HCT116 (cell line): ENCODE measurements at regions not wholly inside any gene's neighbourhood (a gene's known extent, or its start where the extent isn't known, plus 50 kb on each side); places are given as distances from the start of the nearest gene placed in this dataset.

ENCODE experiments used
- ATAC-seq: fragments of 200-7000 bp; cut with Tn5 transposase; 2 replicates; pipeline ENCODE4 v1.9.1; 2020; ENCODE audit warnings: mild to moderate bottlenecking, moderate library complexity
- BruUV-seq: library from RNA; stranded (reverse); fragments of 400-500 nt; replicated peaks from 2 replicates; lab custom pipeline; 2021; lab: Mats Ljungman, UMichigan
- CTCF ChIA-PET: fragments of 300-600 bp; sonication (Branson Sonifier 250); formaldehyde crosslinking; loops from one replicate; lab custom pipeline; 2021; ENCODE audit warnings: antibody characterized with exemption; lab: Charles Lee
- POLR2A ChIA-PET: fragments of 300-600, 350-600 bp; sonication (Branson Sonifier 250); formaldehyde crosslinking; loops from one replicate; lab custom pipeline; 2021; ENCODE audit warnings: antibody characterized with exemption; lab: Charles Lee
- RAD21 ChIA-PET, 2 experiments: fragments of 300-600 bp; sonication (Branson Sonifier 250); formaldehyde crosslinking; loops; one replicate each; lab custom pipeline; 2023; ENCODE audit warnings: low total read pairs in 2 of 2; ENCODE audit not compliant: uncharacterized antibody in 2 of 2, unreplicated experiment in 2 of 2, low non-redundant PET in 1 of 2; lab: Charles Lee
- DNase-seq: peaks from one replicate; pipeline ENCODE4 v3.0.0-alpha.2; 2010; ENCODE audit warnings: low read depth, low spot score
- H2AFZ ChIP-seq: fragments of 200-600 bp; shearing (Covaris generic), sonication (generic); 2 replicates; pipeline ENCODE4 v1.6.1; 2017; ENCODE audit warnings: low read depth, mixed run types, mixed read lengths, antibody characterized with exemption, low read length; ENCODE audit not compliant: poor library complexity, severe bottlenecking
- H3K27ac ChIP-seq: 2 replicates; pipeline ENCODE4 v1.5.1; 2012; ENCODE audit warnings: low read depth, low read length
- H3K27me3 ChIP-seq: fragments of 200-600 bp; sonication (generic); 2 replicates; pipeline ENCODE4 v1.6.1; 2016; ENCODE audit warnings: mixed run types, low read length, mixed read lengths; ENCODE audit not compliant: insufficient read depth
- H3K36me3 ChIP-seq, 2 experiments: fragments of 200-500 bp in 1 of 2; fragments of 200-600 bp in 1 of 2; sonication (Bioruptor generic) in 1 of 2; sonication (generic) in 1 of 2; 2 replicates each; pipeline versions ENCODE4 v1.5.1 to v1.6.1; 2014 to 2016; ENCODE audit warnings: low read length in 2 of 2, inconsistent platforms in 1 of 2, mixed read lengths in 1 of 2, mixed run types in 1 of 2; ENCODE audit not compliant: insufficient read depth in 2 of 2, control insufficient read depth in 1 of 2
- H3K4me1 ChIP-seq, 2 experiments: fragments of 200-600 bp in 1 of 2; sonication (generic) in 1 of 2; 2 replicates each; pipeline versions ENCODE4 v1.5.1 to v1.6.1; 2012 to 2017; ENCODE audit warnings: low read length in 2 of 2, inconsistent platforms in 1 of 2, mild to moderate bottlenecking in 1 of 2, mixed read lengths in 1 of 2, mixed run types in 1 of 2, moderate library complexity in 1 of 2; ENCODE audit not compliant: insufficient read depth in 2 of 2, control insufficient read depth in 1 of 2
- H3K4me2 ChIP-seq: fragments of 200-600 bp; sonication (generic); 2 replicates; pipeline ENCODE4 v1.6.1; 2017; ENCODE audit warnings: mixed run types, low read length, mixed read lengths
- H3K4me3 ChIP-seq, 2 experiments: fragments of 200-600 bp in 1 of 2; sonication (generic) in 1 of 2; replicated peaks in 1 of 2; 2 replicates each; pipeline ENCODE4 v1.5.1; 2011 to 2016; ENCODE audit warnings: low read length in 2 of 2, control low read depth in 1 of 2, low read depth in 1 of 2, mild to moderate bottlenecking in 1 of 2, mixed read lengths in 1 of 2, mixed run types in 1 of 2
- H3K79me2 ChIP-seq: fragments of 200-600 bp; sonication (generic); 2 replicates; pipeline ENCODE4 v1.6.1; 2017; ENCODE audit warnings: mild to moderate bottlenecking, mixed run types, low read length, moderate library complexity, mixed read lengths; ENCODE audit not compliant: insufficient read depth
- H3K9ac ChIP-seq: fragments of 200-600 bp; sonication (generic); 2 replicates; pipeline ENCODE4 v1.6.1; 2016; ENCODE audit warnings: low read length, mixed read lengths
- H3K9me2 ChIP-seq: fragments of 200-600 bp; sonication (generic), shearing (Covaris generic); 2 replicates; pipeline ENCODE4 v1.6.1; 2017; ENCODE audit warnings: mixed run types, mild to moderate bottlenecking, moderate library complexity; ENCODE audit not compliant: insufficient read depth
- H3K9me3 ChIP-seq, 2 experiments: fragments of 200-500 bp in 1 of 2; fragments of 200-600 bp in 1 of 2; sonication (Bioruptor generic) in 1 of 2; sonication (generic) in 1 of 2; 2 replicates each; pipeline ENCODE4 v1.6.1; 2014 to 2017; ENCODE audit warnings: low read length in 2 of 2, mixed read lengths in 2 of 2, inconsistent platforms in 1 of 2, low read depth in 1 of 2, mild to moderate bottlenecking in 1 of 2, mixed run types in 1 of 2, moderate library complexity in 1 of 2; ENCODE audit not compliant: control insufficient read depth in 1 of 2, insufficient read depth in 1 of 2
- H4K20me1 ChIP-seq: fragments of 200-600 bp; sonication (generic), shearing (Covaris generic); 2 replicates; pipeline ENCODE4 v1.6.1; 2017; ENCODE audit warnings: mixed run types, mild to moderate bottlenecking, moderate library complexity; ENCODE audit not compliant: insufficient read depth
- EGR1 ChIP-seq: IDR thresholded peaks from 2 replicates; pipeline ENCODE4 v1.6.1; 2012; ENCODE audit warnings: low read depth
- ELF1 ChIP-seq: IDR thresholded peaks from 2 replicates; pipeline ENCODE4 v1.6.1; 2012; ENCODE audit warnings: low read depth, borderline replicate concordance
- EZH2 ChIP-seq: fragments of 200-600 bp; sonication (generic); IDR thresholded peaks from 2 replicates; pipeline ENCODE4 v1.6.1; 2017; ENCODE audit warnings: antibody characterized with exemption, mixed run types
- JUND ChIP-seq: IDR thresholded peaks from 2 replicates; pipeline ENCODE4 v1.6.1; 2012
- POLR2A ChIP-seq: IDR thresholded peaks from 2 replicates; pipeline ENCODE4 v1.7.0; 2011; ENCODE audit warnings: borderline replicate concordance; ENCODE audit not compliant: insufficient read depth, insufficient read length; ENCODE audit errors: extremely low read depth
- POLR2AphosphoS5 ChIP-seq: IDR thresholded peaks from 2 replicates; pipeline ENCODE4 v1.6.1; 2011; ENCODE audit warnings: mild to moderate bottlenecking, low read depth, low read length, moderate library complexity
- RAD21 ChIP-seq: IDR thresholded peaks from 2 replicates; pipeline ENCODE4 v1.6.1; 2012; ENCODE audit warnings: low read depth, mild to moderate bottlenecking
- SP1 ChIP-seq: IDR thresholded peaks from 2 replicates; pipeline ENCODE4 v1.6.1; 2012; ENCODE audit warnings: low read depth
- TCF7L2 ChIP-seq: IDR thresholded peaks from 2 replicates; pipeline ENCODE4 v1.7.0; 2011; ENCODE audit warnings: borderline replicate concordance, inconsistent platforms; ENCODE audit not compliant: insufficient read depth, insufficient read length; ENCODE audit errors: extremely low read depth
- YY1 ChIP-seq: IDR thresholded peaks from 2 replicates; pipeline ENCODE4 v1.6.1; 2011; ENCODE audit warnings: low read length, low read depth, moderate library complexity, mild to moderate bottlenecking; ENCODE audit not compliant: insufficient replicate concordance; ENCODE audit errors: extremely low read depth
- ZNF274 ChIP-seq: fragments of 200-500 bp; sonication (Bioruptor generic); IDR thresholded peaks from 2 replicates; pipeline ENCODE4 v1.6.1; 2014; ENCODE audit warnings: mild to moderate bottlenecking, low read depth, low read length, inconsistent platforms
- intact Hi-C: fragments of 100-400 bp; cut with micrococcal nuclease; formaldehyde crosslinking; loops from 2 replicates; pipeline ENCODE4 v1.10.0; 2022
- TF ChIP-seq, protein P1 (sequence below): IDR thresholded peaks from 2 replicates; pipeline ENCODE4 v1.6.1; 2011; ENCODE audit warnings: mild to moderate bottlenecking, low read length, moderate library complexity; ENCODE audit not compliant: insufficient replicate concordance; ENCODE audit errors: extremely low read depth
- TF ChIP-seq, protein P2 (sequence below): IDR thresholded peaks from 2 replicates; pipeline ENCODE4 v1.6.1; 2012
- TF ChIP-seq, protein P3 (sequence below), 3 experiments: fragments of 200-600 bp in 1 of 3; sonication (generic) in 1 of 3; IDR thresholded peaks in 2 of 3; conservative IDR thresholded peaks in 1 of 3; 2 replicates each; pipeline ENCODE4 v1.5.1; 2012 to 2017; ENCODE audit warnings: low read depth in 2 of 3, low read length in 2 of 3, antibody characterized with exemption in 1 of 3, borderline replicate concordance in 1 of 3, control low read depth in 1 of 3, mild to moderate bottlenecking in 1 of 3, mixed read lengths in 1 of 3, mixed run types in 1 of 3, moderate library complexity in 1 of 3; ENCODE audit not compliant: insufficient read depth in 1 of 3
- TF ChIP-seq, protein P4 (sequence below): IDR thresholded peaks from 2 replicates; pipeline ENCODE4 v1.6.1; 2012; ENCODE audit warnings: low read depth

DNA sequence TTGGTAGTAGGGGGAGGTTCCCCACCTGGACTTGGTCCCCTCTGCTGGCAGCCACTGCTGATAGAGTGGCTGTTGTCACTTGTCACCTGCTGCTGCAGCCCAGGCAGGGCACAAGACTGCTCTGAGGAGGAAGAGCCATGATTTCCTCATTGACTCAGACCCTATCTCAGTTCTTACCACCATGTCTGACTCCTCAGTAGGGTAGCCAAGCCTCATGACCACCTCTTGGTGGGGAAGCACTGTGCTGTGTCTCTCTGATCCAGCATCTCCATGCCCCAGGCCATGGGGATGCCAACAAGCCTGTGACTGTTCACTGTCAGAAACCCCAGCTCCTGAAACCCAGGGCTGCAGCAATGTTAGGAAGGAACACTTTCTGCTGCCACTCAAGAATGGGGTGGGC lies 173.0 kb downstream of the WSCD1 start (continued):
- TF ChIP-seq, protein P1, sequence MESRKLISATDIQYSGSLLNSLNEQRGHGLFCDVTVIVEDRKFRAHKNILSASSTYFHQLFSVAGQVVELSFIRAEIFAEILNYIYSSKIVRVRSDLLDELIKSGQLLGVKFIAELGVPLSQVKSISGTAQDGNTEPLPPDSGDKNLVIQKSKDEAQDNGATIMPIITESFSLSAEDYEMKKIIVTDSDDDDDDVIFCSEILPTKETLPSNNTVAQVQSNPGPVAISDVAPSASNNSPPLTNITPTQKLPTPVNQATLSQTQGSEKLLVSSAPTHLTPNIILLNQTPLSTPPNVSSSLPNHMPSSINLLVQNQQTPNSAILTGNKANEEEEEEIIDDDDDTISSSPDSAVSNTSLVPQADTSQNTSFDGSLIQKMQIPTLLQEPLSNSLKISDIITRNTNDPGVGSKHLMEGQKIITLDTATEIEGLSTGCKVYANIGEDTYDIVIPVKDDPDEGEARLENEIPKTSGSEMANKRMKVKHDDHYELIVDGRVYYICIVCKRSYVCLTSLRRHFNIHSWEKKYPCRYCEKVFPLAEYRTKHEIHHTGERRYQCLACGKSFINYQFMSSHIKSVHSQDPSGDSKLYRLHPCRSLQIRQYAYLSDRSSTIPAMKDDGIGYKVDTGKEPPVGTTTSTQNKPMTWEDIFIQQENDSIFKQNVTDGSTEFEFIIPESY = no peak

DNA sequence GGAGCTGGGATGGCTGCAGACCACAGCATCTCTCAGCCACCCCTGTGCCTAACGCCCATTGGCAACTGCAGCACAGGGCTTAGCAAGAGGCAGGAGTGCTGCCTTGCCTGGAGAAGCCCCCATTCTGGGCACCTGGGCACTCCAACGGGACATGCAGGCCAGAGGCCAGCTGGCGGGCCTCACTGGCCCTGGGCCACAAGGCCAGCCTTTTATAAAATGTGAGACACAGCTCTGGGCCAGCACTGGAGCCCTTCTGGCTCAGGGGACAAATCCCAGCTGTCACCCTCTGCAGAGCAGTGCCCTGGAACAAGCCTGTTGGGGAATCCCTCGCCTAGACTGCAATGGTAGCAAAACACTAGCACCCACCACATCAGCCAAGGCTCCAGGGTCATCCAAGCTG lies 171.8 kb downstream of the WSCD1 start:
- POLR2A ChIA-PET = no interaction called here
- CTCF ChIA-PET = no interaction called here
- Histone ChIP-seq H3K36me3 (no peaks in the 10 kb centered on the region), H3K27ac (no peak overlapping the region), H3K9me3 (no peaks in the 10 kb centered on the region), H3K27me3 (peaks cover 73% of the 10 kb centered on the region), H3K4me3 (no peak overlapping the region), H3K9me2 (no peaks in the 10 kb centered on the region), H4K20me1 (no peaks in the 10 kb centered on the region), H3K9ac (no peak overlapping the region), H2AFZ (no peak overlapping the region), H3K4me2 (no peak overlapping the region), H3K79me2 (no peaks in the 10 kb centered on the region), H3K4me1 (no peaks in the 10 kb centered on the region)
- intact Hi-C loops = no loop called here
- no peak for DNase-seq
- RAD21 ChIA-PET = no interaction called here
- ATAC-seq = no peak
- no TSS peak for BruUV-seq
- TF ChIP-seq POLR2A (no peak), EZH2 (no peak), RAD21 (no peak), YY1 (no peak), ZNF274 (no peak), JUND (no peak), TCF7L2 (no peak), SP1 (no peak), ELF1 (no peak), POLR2AphosphoS5 (no peak), EGR1 (no peak)
- TF ChIP-seq, protein P2, sequence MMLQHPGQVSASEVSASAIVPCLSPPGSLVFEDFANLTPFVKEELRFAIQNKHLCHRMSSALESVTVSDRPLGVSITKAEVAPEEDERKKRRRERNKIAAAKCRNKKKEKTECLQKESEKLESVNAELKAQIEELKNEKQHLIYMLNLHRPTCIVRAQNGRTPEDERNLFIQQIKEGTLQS = no peak
- TF ChIP-seq, protein P3, sequence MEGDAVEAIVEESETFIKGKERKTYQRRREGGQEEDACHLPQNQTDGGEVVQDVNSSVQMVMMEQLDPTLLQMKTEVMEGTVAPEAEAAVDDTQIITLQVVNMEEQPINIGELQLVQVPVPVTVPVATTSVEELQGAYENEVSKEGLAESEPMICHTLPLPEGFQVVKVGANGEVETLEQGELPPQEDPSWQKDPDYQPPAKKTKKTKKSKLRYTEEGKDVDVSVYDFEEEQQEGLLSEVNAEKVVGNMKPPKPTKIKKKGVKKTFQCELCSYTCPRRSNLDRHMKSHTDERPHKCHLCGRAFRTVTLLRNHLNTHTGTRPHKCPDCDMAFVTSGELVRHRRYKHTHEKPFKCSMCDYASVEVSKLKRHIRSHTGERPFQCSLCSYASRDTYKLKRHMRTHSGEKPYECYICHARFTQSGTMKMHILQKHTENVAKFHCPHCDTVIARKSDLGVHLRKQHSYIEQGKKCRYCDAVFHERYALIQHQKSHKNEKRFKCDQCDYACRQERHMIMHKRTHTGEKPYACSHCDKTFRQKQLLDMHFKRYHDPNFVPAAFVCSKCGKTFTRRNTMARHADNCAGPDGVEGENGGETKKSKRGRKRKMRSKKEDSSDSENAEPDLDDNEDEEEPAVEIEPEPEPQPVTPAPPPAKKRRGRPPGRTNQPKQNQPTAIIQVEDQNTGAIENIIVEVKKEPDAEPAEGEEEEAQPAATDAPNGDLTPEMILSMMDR (IDR thresholded peaks at IDR 0.05 in 2 of 3, conservative IDR thresholded peaks at IDR 0.05 in 1 of 3; ENCODE audit: borderline replicate concordance in 1 of 3, insufficient read depth in 1 of 3, low read depth in 2 of 3, low read length in 2 of 3) = no peak
- TF ChIP-seq, protein P1 = no peak
- TF ChIP-seq, protein P4, sequence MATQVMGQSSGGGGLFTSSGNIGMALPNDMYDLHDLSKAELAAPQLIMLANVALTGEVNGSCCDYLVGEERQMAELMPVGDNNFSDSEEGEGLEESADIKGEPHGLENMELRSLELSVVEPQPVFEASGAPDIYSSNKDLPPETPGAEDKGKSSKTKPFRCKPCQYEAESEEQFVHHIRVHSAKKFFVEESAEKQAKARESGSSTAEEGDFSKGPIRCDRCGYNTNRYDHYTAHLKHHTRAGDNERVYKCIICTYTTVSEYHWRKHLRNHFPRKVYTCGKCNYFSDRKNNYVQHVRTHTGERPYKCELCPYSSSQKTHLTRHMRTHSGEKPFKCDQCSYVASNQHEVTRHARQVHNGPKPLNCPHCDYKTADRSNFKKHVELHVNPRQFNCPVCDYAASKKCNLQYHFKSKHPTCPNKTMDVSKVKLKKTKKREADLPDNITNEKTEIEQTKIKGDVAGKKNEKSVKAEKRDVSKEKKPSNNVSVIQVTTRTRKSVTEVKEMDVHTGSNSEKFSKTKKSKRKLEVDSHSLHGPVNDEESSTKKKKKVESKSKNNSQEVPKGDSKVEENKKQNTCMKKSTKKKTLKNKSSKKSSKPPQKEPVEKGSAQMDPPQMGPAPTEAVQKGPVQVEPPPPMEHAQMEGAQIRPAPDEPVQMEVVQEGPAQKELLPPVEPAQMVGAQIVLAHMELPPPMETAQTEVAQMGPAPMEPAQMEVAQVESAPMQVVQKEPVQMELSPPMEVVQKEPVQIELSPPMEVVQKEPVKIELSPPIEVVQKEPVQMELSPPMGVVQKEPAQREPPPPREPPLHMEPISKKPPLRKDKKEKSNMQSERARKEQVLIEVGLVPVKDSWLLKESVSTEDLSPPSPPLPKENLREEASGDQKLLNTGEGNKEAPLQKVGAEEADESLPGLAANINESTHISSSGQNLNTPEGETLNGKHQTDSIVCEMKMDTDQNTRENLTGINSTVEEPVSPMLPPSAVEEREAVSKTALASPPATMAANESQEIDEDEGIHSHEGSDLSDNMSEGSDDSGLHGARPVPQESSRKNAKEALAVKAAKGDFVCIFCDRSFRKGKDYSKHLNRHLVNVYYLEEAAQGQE = no peak
